ENCODE measurements at regions not wholly inside any gene's neighbourhood (a gene's known extent, or its start where the extent isn't known, plus 50 kb on each side); places are given as distances from the start of the nearest gene placed in this dataset.
"Not testable (repeated sequence)": the region's sequence is repeated elsewhere in the genome, so short reads cannot be mapped to it uniquely, and the experiment has no call there.

DNA sequence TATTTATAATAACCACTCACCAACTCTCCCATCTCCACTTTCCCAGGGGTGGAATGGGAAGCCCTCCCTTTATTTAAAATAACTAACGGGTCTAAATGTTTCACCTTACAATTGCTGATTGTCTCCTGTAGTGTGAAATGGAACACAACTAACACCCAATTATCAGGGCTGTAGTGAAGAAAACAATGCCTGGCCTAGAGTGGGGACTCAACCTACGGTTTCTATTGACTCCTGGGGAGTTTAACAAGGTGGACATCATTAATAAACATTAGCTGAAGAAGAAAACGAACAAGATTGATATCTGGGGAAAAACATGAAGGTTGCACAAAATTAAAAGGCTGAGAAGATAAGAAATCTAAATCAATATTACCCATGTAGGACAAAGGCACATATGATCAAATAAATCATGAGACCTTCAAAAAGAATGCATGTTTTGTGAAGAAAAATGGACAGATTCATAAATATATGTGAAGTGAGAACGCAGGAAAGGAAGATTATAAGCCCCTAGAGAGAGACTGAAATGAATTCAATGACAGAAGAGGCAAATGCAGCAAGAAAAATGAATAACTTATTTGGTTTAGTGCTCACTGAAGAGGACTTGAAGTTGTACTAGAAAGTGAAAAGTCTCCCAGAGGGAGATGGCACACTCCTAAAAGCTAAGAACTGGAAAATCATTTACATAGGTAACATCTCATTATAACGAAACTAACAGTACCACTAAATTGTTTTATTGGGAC is 593.0 kb upstream of the AADAT start:
- DNase-seq: no peak

DNA sequence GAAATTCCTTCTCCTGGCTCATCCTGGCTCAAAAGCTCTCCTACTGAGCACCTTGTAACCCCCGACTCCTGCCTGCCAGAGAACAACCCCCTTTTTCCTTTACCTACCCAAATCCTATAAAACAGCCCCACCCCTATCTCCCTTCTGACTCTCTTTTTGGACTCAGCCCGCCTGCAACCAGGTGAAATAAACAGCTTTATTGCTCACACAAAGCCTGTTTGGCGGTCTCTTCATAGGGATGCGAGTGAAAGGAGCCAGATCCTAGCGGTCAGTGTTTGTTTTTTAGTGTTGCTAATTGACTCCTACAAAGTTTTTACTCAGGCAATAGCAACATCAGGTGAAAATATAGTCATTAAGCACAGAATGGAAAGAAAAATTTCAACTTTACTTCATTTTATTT is 592.3 kb upstream of the AADAT start:
- not testable (repeated sequence) for DNase-seq

DNA sequence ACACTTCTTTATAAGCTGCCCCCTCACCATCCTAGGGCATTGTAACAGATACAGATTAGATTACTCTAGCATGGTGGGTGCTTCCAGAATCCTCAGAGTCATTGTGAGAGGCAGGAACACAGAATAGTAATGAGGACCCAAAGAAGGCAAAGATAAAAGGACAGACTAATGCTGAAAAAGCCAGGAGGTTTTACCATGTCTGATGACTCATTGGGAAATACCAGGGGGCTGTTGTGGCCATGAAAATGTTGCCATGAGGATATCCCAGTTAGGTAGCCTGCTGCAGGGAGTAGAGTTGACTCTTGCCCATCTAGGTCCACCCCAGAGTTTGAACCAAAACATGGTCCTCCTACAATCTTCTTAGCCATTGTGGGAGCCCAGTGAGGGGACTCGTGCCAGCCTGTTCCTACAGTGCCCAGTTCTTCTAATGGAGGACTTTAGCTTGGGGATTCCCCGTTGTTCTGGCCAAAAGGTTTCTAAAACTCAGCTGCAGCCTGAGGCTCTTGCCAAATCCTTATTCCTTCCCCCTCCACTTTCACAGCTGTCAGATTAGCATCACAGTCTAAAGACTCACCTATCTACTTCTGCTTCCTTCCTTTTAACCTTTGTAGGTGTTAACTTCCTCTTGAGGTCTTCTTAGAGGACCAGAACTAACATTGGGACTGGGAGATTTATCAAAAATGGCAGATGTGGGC is 586.0 kb upstream of the AADAT start:
- no peak for DNase-seq

DNA sequence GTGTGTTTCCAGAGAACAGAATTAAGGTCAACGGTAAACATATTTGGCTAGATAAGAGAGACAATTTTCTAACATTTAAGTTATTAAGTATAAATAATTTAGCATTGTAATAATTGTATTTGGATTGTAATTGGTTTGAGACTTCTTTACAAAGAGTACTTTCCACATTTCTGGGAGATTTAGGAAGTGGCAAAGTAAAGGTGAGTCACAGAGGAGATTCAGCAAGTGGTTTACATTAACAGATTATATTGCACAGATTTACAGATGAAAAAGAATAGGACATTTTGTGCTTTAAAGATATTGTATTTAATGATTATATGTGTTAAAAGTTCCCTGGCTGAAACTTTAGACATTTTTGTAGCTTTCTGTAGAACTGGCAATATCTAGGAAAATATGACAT is 584.4 kb upstream of the AADAT start:
- DNase-seq: no peak

DNA sequence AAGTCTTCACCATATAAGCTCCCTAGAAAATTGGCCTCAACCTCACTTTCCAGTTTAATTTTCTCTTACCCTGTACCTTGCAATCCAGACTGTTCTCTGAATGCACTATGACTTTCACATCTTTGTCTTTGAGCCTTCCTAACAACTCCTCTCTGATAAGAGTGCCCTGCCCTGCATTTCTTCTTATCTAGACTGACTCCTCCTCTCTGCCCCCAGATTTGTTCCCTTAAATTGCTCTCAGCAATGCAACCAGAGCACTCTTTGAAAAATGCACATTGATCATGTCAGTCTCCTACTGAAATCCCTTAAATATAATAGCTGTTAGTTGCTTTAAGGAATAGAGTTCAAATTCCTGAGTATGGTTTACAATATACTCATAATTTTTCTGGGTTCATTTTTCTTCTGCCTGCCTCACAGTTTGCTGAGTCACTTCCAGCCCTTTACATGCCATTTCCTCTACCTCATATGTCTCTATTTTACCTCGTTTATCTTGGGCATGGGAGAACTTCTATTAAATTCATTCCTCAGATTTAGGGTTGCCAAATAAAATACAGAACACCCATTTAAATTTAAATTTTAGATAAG is 582.7 kb upstream of the AADAT start:
- no peak for DNase-seq

DNA sequence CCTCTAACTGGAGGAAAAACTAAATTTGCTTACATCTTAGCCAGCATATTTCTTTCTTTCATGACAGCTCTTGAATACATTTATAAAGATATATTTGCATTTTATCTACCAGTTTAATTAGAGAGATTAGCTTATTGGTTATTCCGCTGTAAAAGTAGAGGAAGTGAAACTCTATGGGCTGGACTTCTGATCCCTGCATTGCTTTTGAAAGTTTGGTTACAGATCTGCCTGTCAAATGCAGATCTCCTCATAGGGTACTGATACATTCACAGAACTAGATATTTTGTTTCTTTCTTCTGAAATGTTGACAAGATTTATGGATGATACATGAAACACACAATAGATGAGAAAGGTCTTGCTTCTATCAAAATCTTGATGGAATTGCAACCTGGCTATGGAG is 581.4 kb upstream of the AADAT start:
- DNase-seq: no peak

DNA sequence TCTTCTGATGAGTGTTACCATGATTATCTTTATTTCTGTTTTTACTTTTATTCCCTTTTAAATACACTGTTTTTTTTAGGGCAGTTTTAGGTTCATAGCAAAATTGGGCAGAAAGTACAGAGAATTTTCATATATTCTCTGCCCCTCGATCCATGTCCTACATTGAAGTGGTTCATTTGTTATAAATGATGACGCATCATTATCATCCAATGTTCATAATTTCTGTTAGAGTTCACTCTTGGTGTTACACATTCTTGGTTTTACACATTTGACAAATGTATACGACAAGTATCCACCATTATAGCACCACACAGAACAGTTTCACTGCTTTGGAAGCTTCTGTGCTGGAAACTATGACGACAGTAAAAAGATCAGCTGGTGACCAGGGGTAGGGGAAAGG is 578.1 kb upstream of the AADAT start:
- DNase-seq: no peak

DNA sequence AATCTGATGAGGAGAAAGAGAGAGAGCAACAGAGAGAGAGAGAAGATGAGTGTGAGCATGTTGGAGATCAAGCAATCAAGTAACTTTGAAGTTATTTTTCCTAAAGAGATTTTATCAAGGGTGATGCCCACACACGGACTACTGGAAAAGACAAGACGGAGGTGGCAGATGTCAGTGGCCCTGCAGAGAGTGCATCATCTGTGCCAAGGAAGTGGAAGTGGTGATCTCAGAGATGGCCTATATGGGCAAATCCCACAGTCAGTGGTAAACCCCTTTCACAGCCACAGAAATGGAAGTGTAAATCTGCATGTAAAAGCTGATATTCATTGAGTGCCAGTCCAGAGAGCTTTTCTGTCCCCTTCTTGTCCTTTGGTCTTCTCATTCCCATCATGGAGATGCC is 577.2 kb upstream of the AADAT start:
- no peak for DNase-seq

DNA sequence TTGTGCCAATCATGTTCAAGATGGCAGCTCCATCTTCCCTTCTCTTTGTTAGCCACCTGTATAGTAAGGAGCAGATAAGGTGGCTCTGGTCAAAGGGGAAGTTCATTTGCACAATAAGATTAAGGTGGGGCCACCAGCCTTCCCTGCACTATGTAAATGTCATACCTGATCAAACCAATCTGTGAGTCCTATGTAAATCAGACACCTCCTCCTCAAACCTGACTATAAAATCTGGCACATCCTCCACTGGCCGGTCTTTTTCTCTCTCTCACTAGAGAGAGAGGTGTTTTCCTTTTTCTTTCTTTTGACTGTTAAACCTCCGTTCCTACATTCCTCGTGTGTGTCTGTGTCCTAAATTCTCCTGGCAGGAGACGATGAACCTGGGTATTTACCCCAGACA is 572.5 kb upstream of the AADAT start:
- DNase-seq: no peak

DNA sequence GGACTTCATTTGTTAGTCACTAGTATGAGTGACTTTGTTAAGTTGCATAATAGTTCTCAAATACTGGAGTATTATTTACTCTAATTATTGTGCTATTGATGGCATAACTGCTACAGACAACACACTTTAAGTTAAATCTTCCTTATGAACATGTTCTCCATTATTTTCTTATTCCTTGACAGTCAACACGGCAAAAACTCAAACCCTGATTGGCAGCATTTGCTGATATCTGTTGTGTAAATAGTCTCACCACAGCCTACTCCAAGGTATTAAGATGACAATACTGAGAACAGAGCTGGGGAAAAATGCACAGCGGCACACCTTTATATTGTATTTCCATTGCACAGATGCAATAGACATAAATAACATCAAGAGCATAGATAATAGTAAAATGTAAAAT is 568.0 kb upstream of the AADAT start:
- no peak for DNase-seq

DNA sequence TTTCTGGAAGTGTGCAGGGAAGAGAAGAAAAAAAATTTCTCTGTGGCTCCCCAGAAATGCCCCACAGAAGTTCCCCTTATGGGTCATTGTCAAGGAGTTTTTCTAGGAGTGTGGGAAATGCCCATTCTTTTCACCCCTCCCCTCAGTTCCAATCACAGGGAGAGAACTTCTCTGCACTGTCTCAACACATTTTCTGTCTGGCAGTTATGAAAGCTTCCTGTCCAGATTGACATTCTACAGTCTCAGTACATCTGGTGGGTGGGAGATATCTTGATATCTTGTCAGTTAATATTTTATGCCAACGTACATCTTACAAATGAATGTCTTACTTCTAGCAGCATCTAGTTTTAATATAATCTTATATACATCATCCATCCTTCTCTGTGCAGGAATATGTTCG is 566.8 kb upstream of the AADAT start:
- no peak for DNase-seq

DNA sequence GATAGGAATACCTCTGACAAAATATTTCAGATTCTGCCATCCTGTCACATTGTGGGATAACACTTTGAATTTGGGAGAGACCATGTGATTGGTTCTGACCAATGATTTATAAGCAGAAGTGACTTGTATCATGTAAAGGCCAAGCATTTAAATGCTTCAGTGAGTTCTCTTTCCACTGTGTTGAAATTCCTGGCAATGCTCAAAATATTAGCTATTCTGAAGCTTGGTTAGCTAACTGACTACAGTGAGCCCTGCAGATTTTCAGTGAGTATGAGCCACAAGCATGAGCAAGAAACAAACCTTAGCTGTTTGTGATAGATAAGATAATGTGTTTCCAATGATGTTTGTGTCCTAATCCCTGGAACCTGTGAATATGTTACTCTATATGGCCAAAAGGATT is 562.8 kb upstream of the AADAT start:
- no peak for DNase-seq

DNA sequence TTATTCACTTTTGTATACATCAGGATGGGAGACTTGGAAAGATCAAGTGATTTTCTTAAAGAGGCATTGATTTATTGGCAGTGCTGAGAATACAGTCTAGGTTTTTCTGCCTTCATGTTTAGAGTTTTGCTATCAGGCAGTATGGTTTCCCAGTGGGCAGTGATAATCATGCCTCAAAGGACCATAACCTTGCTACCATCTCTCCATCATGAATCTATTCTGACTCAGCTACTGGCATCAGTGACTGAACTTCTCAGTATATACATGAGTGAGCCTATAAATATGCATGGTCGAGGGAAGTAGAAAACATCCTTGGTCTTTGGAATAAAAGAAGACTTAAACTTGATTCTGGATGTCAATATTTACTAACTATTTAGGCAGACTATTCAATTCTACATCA is 562.0 kb upstream of the AADAT start:
- DNase-seq: no peak

DNA sequence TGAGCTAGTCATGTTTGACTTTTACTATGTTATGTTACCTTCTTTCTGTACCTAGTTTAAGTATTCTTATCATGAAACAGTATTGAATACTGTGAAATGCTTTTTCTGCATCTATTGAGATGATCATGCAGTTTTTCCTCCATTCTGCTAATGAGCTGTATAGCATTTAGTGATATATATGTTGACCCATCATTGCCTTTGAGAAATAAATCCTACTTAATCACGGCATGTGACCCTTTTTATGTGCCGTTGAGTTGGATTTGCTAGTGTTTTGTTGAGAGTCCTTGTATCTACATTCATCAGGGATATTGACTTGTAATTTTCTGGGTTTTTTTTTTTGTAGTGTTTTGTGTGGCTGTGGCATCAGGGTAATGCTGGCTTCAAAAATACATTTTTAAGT is 537.7 kb upstream of the AADAT start:
- no peak for DNase-seq

DNA sequence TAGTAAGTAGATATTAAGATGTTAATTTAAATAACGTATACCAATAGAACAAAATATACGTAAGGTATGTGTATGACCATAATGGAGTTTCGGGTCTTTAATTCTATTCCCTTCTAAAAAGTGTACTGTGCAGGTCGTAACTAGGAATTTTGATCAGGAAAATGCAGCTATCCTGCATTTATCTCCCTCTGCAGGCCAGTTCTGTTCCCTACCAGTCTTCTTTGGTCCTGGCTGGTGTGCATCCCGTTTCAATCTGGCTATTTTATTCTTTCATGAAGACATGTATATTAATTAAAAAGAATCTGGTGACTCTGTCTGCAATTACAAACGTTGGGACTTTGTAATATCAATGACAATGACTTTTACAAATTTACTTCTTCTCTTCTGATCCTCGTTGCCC is 534.1 kb upstream of the AADAT start:
- no peak for DNase-seq

DNA sequence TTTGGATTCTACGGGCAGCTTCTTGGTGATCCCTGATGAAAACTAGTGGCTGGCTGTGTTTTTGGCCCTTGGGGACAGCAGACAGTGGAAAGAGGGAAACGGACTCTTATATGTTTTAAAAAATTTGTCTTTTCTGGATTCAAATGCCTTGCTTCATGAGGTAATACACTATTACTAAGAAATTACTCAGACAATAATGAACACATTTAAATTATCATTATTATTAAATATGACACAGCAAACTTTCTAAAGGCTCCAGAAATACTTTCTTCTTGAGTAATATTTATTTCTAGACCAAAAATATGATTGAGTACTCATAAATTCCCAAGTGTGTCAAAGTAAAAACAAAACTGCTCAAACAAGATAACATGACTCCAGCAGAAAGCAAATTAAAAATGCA is 520.7 kb upstream of the AADAT start:
- DNase-seq: no peak

DNA sequence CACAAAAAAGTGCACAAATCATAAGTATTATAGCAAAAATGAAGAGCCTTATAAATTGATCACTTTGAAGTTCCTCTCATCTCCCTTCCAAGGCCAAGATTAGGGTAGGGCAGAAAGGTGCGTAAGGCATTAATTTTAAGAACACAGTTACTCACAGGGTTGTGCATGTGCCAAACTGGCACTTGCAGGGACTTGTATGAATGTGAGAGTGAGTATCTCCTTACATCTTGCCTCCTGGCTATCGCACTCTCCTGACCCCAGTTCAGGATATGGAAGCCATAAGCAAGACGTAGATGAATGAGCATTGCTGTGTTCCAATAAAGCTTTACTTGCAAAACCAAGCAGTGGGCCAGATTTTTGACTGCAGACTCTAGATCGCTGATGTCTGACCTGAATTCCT is 510.1 kb upstream of the AADAT start:
- DNase-seq: no peak

DNA sequence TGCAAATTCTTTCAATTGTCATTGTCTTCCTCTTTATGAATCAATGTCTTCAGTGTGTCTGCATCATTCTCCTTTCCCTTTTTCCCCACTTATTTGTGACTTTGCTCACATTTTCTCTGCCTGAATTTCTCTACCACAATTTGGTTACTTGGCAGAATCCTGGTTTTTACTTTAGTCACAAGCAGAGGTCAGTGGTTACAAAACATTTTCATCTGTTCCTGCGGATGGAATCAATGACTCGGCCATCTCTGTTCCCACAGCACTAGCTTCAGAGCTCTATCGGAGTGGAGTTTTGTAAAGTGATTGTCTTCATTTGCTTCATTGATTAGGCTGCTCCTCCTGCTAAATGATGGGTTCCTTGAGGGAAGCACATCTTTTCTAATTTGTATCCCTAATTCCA is 501.3 kb upstream of the AADAT start:
- no peak for DNase-seq

DNA sequence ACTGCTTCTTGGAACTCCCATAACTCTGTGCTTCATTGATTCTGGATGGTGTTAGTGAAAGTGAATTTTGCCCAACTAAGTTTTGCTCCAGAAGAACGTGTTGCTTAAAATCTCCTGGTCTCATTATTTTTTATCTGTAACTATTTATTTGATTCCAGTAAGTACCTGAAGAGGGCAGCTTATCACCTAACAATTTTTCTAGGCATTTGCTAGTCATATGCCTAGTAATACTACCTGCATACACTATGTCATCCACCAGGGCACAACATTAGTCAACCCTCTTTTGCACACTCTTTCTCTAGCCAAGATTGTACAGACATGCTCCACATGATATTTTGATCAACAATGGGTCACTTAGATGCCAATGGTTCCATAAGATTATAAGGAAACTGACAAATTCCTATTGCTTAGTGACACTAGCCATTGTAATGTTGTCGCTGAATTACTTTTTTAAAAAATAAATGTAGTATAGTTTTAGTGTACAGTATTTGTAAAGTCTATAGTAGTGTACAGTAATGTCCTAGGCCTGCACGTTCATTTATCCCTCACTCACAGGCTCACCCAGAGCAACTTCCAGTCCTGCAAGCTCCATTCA is 499.9 kb upstream of the AADAT start:
- DNase-seq: peak; percentile 11

DNA sequence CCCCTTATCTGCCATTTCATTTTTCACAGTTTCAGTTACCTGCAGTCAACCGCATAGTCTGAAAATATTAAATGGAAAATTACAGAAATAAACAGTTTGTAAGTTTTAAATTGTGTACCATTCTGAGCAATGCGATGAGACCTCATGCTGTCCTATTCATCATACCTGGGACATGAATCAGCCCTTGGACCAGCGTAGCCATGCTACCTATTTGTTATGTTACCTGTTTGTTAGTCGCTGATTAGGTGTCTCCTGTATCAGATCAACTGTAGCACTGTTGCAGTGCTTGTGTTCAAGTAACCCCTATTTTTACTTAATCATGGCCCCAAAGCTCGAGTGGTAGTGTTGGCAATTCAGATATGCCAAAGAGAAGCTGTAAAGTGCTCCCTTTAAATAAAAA is 492.2 kb upstream of the AADAT start:
- no peak for DNase-seq

DNA sequence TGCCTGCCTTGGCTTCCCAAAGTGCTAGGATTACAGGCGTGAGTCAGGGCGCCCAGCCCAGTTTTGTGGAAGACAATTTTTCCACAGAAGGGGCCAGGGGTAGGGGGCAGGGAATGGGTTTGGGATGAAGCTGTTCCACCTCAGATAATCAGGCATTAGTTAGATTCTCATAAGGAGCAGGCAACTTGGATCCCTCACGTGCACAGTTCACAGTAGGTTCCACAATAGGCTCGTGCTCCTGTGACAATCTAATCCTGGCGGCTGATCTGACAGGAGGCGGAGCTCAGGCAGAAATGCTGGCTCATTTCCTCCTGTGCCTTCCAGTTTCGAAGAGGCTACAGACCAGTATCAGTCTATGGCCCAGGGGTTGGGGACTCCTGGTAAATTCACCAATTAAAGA is 491.6 kb upstream of the AADAT start:
- no peak for DNase-seq

DNA sequence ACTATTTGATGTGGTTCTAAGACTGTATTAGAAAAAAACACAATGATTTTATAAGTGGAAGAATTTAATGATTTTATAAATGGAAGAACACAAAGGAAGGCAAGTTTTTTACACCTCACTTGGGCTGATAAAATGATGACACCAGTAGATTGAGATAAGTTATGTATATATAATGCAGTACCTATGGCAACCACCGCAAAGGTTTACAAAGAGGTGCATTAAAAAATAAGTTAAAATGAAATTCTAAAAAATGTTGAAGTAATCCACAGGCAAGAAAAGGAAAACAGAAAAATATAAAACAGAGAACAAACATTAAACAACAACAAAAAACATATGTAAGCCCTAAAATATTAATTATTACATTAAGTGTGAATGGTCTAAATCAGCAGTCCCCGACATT is 490.9 kb upstream of the AADAT start:
- no peak for DNase-seq

DNA sequence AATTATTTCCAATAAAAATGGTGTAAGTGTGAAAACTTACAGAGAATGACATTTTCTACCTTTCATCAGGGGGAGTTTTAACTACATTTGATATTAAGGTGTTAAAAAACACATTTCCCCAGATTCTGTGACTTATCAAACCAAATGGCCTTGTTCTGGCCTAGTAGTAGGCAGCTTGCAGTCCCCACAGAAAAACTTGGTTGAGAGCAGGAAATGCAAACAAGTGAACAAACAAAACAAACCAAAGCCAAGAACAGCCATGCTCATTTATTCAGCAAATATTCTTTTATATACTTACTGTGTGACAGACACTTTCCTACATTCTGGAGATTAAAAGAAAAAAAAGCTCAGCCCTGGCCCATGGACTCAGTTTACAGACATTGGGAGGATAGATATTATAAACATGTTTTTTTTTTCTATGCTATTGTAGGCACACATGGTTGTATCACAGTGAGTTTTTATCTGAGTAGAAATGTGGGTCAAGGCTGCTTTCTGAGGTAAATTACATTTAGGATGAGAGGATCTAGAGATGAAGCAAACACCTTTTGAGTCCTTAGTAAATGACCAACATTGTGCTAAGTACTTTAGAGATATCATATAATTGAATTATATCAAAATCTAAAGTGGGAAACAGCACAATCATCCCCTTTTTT is 449.2 kb upstream of the AADAT start:
- DNase-seq: no peak
